Spleen (tissue), 7 donors: ENCODE measurements at regions not wholly inside any gene's neighbourhood (a gene's known extent, or its start where the extent isn't known, plus 50 kb on each side); places are given as distances from the start of the nearest gene placed in this dataset.

Experiments used
- CTCF ChIP-seq, 11 experiments: fragments of 200-600 bp in 7 of 11; fragments of 450-650 bp in 4 of 11; sonication (generic) in 4 of 11; IDR thresholded peaks in 8 of 11; conservative IDR thresholded peaks in 3 of 11; 1 replicate in 7 of 11; 2 replicates in 4 of 11; pipeline versions ENCODE4 v1.4.0 to v1.8.0; 2016 to 2021; ENCODE audit warnings: antibody characterized with exemption in 11 of 11, inconsistent platforms in 4 of 11, mild to moderate bottlenecking in 1 of 11
- POLR2AphosphoS5 ChIP-seq, 3 donors: sonication (generic); formaldehyde crosslinking; IDR thresholded peaks; one replicate each; pipeline ENCODE4 v1.5.1; 2017; ENCODE audit warnings: antibody characterized with exemption in 3 of 3
- donor health status: DM: no; HTN: no; CAD: no; lungs with moderate emphysema.
- donor health status: DM: no; HTN: no; CAD: no.
- donor health status: DM: no; HTN: no; CAD: no.

GRCh38 chr19:14318873-14319272, 62.4 kb upstream of the ADGRE5 start:
- peak in 1 of 11 experiments; percentile 7 for TF ChIP-seq CTCF (IDR thresholded peaks at IDR 0.05 in 8 of 11, conservative IDR thresholded peaks at IDR 0.05 in 3 of 11)
- TF ChIP-seq POLR2AphosphoS5 (IDR thresholded peaks at IDR 0.05), result no peak
